ENCODE measurements at regions not wholly inside any gene's neighbourhood (a gene's known extent, or its start where the extent isn't known, plus 50 kb on each side); places are given as distances from the start of the nearest gene placed in this dataset.

DNA sequence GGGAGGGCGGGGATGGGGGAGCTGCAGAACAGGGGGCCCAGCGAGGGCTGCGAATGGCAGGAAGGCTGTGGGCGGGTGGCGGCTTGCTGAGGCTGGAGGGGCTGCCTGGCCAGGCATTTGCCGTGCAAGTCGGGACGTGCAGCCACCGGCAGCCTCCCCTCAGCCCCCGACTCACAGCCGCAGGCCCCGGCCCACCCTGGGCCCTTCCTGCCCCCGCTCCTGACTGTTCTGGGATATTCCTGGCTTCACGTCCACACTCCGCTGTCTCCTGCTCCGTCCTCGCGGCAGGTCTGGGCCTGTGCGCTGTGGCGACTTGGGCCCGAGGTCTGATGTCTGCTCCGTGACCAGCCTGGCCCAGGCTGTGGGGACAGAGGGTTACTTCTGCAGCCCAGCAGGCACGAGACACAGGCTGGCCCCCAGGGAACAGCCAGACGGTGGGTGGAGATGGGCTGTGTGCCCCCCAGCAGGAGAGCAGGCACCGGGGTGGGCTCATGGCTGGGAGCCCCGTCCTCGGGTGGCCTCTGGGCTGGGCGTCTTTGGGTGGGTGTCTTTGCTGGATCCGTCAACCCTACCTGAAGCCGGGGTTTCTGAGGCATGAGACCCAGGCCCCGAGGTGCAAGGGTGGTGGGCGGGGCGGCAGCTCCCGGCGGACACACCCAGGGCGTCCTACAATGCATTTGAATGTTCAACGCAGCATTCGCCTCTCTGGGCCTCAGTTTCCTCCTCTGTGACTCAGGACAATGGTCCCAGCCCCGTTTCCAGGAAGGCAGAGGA, 86.5 kb downstream of the FOXL3 start:
- TF ChIP-seq, protein P1, sequence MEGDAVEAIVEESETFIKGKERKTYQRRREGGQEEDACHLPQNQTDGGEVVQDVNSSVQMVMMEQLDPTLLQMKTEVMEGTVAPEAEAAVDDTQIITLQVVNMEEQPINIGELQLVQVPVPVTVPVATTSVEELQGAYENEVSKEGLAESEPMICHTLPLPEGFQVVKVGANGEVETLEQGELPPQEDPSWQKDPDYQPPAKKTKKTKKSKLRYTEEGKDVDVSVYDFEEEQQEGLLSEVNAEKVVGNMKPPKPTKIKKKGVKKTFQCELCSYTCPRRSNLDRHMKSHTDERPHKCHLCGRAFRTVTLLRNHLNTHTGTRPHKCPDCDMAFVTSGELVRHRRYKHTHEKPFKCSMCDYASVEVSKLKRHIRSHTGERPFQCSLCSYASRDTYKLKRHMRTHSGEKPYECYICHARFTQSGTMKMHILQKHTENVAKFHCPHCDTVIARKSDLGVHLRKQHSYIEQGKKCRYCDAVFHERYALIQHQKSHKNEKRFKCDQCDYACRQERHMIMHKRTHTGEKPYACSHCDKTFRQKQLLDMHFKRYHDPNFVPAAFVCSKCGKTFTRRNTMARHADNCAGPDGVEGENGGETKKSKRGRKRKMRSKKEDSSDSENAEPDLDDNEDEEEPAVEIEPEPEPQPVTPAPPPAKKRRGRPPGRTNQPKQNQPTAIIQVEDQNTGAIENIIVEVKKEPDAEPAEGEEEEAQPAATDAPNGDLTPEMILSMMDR (optimal IDR thresholded peaks at IDR 0.05 in 1 of 3, IDR thresholded peaks at IDR 0.05 in 1 of 3, conservative IDR thresholded peaks at IDR 0.05 in 1 of 3; ENCODE audit: extremely low read depth in 1 of 3, insufficient read depth in 2 of 3, low read length in 3 of 3), result no peak
- TF ChIP-seq EZH2 (IDR thresholded peaks at IDR 0.05; ENCODE audit: low read length), result no peak

Measured in keratinocyte (primary cell).